Activated naive CD8-positive, alpha-beta T cell treated with anti-CD3 and anti-CD28 coated beads for 36 hours (primary cell): ENCODE measurements at regions not wholly inside any gene's neighbourhood (a gene's known extent, or its start where the extent isn't known, plus 50 kb on each side); places are given as distances from the start of the nearest gene placed in this dataset.

Experiments used
- DNase-seq: peaks from one replicate; pipeline ENCODE4 v3.0.0; 2021
- H3K27ac Mint-ChIP-seq: one replicate; pipeline ENCODE4 v1.8.0; 2022; ENCODE audit warnings: mild to moderate bottlenecking, moderate library complexity, mixed read lengths
- H3K27me3 Mint-ChIP-seq: one replicate; pipeline ENCODE4 v1.8.0; 2022; ENCODE audit warnings: mild to moderate bottlenecking, mixed read lengths
- H3K36me3 Mint-ChIP-seq: one replicate; pipeline ENCODE4 v1.8.0; 2021; ENCODE audit warnings: mild to moderate bottlenecking, mixed read lengths
- H3K4me1 Mint-ChIP-seq: one replicate; pipeline ENCODE4 v1.8.0; 2021; ENCODE audit warnings: mixed read lengths
- H3K4me3 Mint-ChIP-seq: one replicate; pipeline ENCODE4 v1.8.0; 2022; ENCODE audit warnings: mild to moderate bottlenecking, moderate library complexity, mixed read lengths
- H3K9me3 Mint-ChIP-seq: one replicate; pipeline ENCODE4 v1.8.0; 2022; ENCODE audit warnings: mixed read lengths

DNA sequence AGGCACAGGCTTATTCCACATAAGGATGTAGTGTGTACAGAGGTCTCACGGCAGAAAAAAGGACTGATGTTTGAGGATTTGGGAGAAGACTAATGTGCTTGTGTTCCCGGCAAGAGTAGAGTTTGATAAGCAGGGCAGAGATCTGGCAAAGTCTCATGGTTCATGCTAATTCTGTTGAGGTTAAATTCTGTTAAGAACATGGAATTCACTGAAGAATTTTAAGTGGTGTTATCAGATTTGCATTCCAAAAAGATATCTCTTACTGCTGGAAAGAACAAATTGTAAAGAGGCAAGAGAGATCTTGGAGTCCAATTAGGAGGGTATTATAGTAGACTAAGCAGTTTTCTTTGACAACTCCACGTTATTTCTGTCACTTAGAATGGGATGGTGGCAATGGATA lies 348.3 kb downstream of the TDRD3 start:
- H3K9me3 Mint-ChIP-seq = peaks cover 4% of the 10 kb centered on the region
- H3K27ac Mint-ChIP-seq = no peak overlapping the region
- H3K4me1 Mint-ChIP-seq = no peaks in the 10 kb centered on the region
- DNase-seq = no peak
- no peak overlapping the region for H3K4me3 Mint-ChIP-seq
- H3K27me3 Mint-ChIP-seq = no peaks in the 10 kb centered on the region
- no peaks in the 10 kb centered on the region for H3K36me3 Mint-ChIP-seq

DNA sequence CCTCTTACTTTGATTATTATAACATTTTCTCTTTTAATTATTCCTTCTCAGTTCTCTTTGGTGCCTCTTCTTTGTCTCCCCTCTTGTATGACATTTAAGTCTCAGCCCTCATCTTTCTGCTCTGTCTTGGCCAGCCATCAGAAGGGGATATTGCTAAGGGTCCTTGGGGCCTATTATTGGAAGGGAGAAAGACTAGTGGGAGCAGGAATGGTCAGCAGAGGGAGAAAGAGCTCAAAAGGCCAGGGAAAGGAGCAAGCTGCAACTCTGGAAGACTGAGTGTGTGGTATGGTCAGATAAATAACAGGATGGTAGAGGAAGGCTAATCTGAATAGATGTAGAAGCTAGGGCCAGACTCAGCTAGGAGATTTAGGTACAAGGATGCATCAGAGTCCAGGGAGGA lies 336.9 kb downstream of the TDRD3 start:
- Mint-ChIP-seq H3K27ac (no peak overlapping the region), H3K36me3 (no peaks in the 10 kb centered on the region), H3K27me3 (no peaks in the 10 kb centered on the region), H3K4me3 (no peak overlapping the region), H3K9me3 (no peaks in the 10 kb centered on the region), H3K4me1 (no peaks in the 10 kb centered on the region)
- no peak for DNase-seq

DNA sequence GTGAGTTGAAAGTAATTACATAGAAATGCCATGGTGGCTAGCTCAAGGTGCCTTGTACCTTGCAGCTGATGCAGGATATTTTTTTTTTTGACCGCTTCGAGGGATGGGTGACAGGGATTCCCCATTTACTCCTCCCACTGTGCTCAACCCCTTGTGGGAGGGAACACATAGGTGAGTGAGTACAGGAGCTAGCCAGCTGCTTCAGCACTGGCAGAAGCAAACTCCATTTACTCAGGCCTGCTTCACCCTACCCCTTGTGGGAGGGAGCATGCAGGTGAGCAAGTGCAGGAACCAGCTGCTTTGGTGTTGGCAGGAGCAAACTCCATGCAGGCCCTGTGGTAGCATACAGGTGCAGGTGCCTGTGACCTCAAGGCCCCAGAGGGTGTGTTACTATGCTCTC lies 330.1 kb downstream of the TDRD3 start:
- H3K27ac Mint-ChIP-seq = no peak overlapping the region
- H3K4me3 Mint-ChIP-seq = no peak overlapping the region
- H3K27me3 Mint-ChIP-seq = no peaks in the 10 kb centered on the region
- no peaks in the 10 kb centered on the region for H3K9me3 Mint-ChIP-seq
- no peaks in the 10 kb centered on the region for H3K4me1 Mint-ChIP-seq
- H3K36me3 Mint-ChIP-seq = no peaks in the 10 kb centered on the region
- DNase-seq = no peak

DNA sequence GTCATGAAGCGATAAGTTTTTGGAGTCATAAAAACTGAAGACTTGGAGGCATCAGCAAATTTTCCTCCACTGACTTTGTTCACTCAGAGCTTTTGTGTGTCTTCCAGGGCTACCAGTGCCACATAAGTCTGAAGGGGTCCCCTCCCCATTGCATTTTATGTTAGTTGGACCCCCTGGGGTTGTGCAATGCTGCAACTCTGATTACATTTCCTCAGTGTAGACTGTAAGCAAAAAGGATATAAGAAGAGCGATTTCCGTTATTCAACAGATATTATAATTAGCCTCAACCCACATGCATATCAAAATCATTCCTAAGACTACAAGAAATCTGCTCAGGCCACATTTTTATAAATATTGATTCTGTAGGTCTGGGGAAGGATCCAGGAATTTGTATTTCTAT lies 324.0 kb downstream of the TDRD3 start:
- Mint-ChIP-seq H3K4me1 (no peaks in the 10 kb centered on the region), H3K27me3 (no peaks in the 10 kb centered on the region), H3K4me3 (no peak overlapping the region), H3K9me3 (no peaks in the 10 kb centered on the region), H3K27ac (no peak overlapping the region), H3K36me3 (no peaks in the 10 kb centered on the region)
- DNase-seq = no peak

DNA sequence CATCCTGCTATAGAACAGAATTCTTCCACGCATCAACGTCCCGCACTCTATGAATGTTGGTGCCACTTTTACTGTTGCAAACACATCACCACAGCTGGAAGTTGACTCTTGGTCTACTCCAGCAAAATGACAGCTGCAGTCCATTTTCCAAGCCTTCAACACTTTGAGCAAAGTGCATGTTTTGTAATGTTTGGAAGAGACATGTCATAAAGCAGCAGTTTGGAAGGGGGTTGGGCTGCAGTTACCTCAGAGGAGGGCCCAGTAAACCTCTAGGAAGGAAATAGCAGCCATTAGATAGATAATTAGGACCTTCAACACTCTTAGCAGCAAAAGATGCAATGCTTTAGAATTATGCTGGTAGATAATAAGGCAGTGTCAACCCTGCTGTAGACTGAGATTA lies 323.6 kb downstream of the TDRD3 start:
- H3K27ac Mint-ChIP-seq = no peak overlapping the region
- no peaks in the 10 kb centered on the region for H3K4me1 Mint-ChIP-seq
- H3K36me3 Mint-ChIP-seq = no peaks in the 10 kb centered on the region
- DNase-seq = no peak
- no peaks in the 10 kb centered on the region for H3K9me3 Mint-ChIP-seq
- no peaks in the 10 kb centered on the region for H3K27me3 Mint-ChIP-seq
- no peak overlapping the region for H3K4me3 Mint-ChIP-seq

DNA sequence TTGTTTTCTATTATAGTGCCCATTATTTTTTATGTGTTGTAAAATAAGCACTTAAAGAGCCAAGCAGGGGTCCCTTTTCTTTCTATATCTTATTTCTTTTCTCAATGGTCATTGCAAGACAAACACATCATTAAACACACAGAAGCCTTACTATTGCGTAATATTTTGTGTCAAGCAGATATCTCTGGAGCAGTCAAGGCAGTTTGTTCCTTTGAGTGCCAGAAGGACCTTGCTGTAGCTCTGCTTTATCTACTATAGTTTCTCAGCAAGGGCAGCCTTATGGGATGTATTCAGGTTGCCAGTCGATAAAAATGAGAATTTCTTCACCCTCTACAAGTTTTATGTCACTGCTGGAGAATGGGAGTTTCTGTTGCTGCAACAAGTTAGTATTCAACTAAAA lies 319.3 kb downstream of the TDRD3 start:
- H3K4me3 Mint-ChIP-seq = no peak overlapping the region
- H3K4me1 Mint-ChIP-seq = no peaks in the 10 kb centered on the region
- no peaks in the 10 kb centered on the region for H3K9me3 Mint-ChIP-seq
- H3K27ac Mint-ChIP-seq = no peak overlapping the region
- H3K36me3 Mint-ChIP-seq = no peaks in the 10 kb centered on the region
- DNase-seq = no peak
- no peaks in the 10 kb centered on the region for H3K27me3 Mint-ChIP-seq

DNA sequence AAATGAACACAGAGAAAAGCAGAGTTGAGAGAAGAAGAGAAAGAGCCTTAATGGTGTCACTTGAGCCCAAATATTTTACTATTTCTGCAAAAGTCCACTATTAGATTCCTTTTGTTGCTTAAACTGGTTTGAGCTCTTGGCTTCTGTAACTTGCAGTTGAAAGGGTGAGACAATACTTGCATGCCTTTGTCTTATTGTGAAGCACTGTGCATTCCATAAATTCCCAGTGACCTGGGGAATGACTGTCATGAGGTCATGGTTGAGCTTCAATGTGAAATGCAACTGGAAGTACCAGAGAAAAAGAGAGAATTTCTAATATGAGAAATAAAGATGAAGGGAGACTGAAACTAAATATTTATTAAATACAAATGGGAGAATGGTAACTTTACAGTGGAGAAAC lies 310.9 kb downstream of the TDRD3 start:
- H3K27ac Mint-ChIP-seq = no peak overlapping the region
- no peak for DNase-seq
- H3K9me3 Mint-ChIP-seq = no peaks in the 10 kb centered on the region
- no peaks in the 10 kb centered on the region for H3K36me3 Mint-ChIP-seq
- no peak overlapping the region for H3K4me3 Mint-ChIP-seq
- no peaks in the 10 kb centered on the region for H3K4me1 Mint-ChIP-seq
- no peaks in the 10 kb centered on the region for H3K27me3 Mint-ChIP-seq

DNA sequence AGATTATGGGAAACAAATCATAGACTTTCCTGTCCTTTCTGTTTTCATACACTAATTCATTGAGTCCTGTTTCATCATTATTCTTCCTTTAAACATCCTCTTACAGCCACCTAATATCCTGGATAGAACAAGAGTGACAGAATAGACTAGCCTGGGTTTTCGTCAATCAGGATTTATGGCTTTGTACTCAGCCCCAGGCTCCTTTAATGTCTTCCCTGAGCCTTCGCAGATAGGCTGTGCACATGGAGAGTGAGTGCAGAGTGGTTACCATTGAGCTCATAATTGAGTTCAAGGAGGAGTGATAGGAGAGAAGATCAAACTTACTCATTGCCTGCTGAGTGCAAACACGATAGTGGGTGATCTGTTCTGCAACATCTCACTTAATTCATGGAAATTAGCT lies 304.9 kb downstream of the TDRD3 start:
- Mint-ChIP-seq H3K27me3 (no peaks in the 10 kb centered on the region), H3K4me1 (no peaks in the 10 kb centered on the region), H3K9me3 (no peaks in the 10 kb centered on the region), H3K4me3 (no peak overlapping the region), H3K36me3 (no peaks in the 10 kb centered on the region), H3K27ac (no peak overlapping the region)
- no peak for DNase-seq

DNA sequence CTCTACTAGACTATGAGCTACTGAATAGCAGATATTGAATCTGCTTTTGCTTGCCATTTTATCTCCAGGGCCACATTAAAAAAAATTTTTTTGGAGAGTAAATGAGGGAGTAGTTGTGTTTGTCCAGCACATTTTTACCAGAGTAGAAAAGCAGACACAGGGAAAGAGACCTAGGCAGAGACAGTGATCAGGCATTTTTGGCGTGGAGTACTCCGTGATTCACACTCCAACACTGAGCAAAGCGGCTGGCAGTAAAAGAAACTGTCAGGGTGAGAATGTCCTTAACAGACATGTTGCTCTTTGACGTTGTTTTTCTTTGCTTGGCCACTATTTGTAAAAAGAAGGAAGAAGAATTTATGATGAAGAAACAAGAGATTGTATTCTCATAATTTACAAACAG lies 304.0 kb downstream of the TDRD3 start:
- Mint-ChIP-seq H3K27me3 (no peaks in the 10 kb centered on the region), H3K36me3 (no peaks in the 10 kb centered on the region), H3K9me3 (no peaks in the 10 kb centered on the region), H3K27ac (no peak overlapping the region), H3K4me3 (no peak overlapping the region), H3K4me1 (no peaks in the 10 kb centered on the region)
- DNase-seq = no peak

DNA sequence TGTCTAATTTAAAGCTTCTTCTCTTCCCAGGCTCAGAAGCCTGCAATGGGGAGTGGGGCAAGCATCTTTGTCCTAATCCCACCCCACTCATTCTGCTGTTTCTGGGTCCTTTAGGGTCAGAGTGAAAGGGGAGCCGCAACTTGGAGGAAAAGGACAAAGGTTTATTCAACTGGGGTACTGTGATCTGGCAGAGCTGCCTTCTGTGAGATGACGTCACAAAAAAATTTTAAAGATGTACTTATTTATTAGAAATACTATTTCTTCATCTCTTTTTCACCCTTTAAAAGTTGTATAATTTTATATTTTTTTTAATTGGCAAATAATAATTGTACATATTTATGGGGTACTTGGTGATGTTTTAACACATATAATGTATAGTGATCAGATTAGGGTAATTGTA lies 302.6 kb downstream of the TDRD3 start:
- Mint-ChIP-seq H3K4me1 (no peaks in the 10 kb centered on the region), H3K27ac (no peak overlapping the region), H3K27me3 (no peaks in the 10 kb centered on the region), H3K4me3 (no peak overlapping the region), H3K36me3 (no peaks in the 10 kb centered on the region), H3K9me3 (no peaks in the 10 kb centered on the region)
- DNase-seq = no peak

DNA sequence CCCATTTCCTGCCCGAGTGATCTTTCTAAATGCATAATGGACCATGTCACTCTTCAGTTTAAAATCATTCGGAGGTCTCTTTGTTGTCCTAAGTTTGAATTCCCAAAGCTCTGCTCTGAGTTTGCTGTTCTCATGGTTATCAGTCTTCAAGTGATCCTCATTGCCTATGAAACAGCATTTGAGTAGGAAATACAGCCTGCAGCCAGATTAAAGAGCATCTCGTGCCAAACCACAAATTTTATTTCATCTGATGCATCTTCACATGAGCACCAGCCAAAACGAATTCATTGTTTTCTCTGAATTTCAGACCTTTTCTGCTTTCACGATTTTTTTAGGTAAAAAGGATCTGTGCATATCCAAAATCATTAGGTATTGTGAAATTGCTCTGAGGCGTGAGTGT lies 299.6 kb downstream of the TDRD3 start:
- no peak overlapping the region for H3K27ac Mint-ChIP-seq
- H3K9me3 Mint-ChIP-seq = no peaks in the 10 kb centered on the region
- DNase-seq = no peak
- no peak overlapping the region for H3K4me3 Mint-ChIP-seq
- no peaks in the 10 kb centered on the region for H3K27me3 Mint-ChIP-seq
- no peaks in the 10 kb centered on the region for H3K4me1 Mint-ChIP-seq
- H3K36me3 Mint-ChIP-seq = no peaks in the 10 kb centered on the region

DNA sequence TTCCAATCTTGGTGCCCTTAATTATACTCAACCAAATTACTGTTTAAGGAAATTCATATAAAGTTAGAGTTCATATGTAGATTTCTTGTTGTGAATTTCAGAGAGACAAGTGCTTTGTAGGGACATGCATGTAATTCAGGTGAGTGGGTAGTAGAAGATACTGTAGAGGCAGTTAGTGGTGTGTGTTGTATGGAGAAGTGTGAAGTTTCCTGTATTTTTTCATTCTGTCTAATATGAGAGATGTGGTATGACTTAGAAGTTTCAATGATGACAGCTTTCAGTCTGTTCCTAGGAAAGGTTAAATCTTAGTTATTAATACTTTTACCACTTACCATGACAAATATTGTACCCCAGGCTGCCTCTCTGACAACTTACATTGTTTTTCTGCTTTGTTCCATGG lies 294.2 kb downstream of the TDRD3 start:
- Mint-ChIP-seq H3K36me3 (no peaks in the 10 kb centered on the region), H3K27me3 (no peaks in the 10 kb centered on the region), H3K27ac (no peak overlapping the region), H3K4me3 (no peak overlapping the region), H3K4me1 (no peaks in the 10 kb centered on the region), H3K9me3 (peaks cover 6% of the 10 kb centered on the region)
- no peak for DNase-seq

DNA sequence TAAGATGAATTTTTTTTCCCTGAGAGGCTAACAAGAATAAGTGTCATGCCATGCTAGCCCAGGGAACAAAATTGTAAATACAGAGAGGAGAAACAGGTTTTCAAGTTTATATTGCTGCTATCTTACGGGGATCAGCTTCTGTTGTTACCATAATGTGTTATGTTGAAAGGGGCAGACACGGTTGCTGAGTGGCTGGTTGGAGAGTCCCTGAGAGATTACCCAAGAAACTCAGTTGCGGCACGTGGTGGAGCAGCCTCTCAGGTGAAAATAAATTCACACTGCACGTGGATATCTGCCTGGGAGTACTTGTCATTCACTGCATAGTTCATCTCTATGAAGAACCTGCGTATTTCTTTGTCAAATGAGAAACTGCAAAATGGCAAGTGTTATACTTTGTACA lies 293.6 kb downstream of the TDRD3 start:
- no peak overlapping the region for H3K27ac Mint-ChIP-seq
- no peak for DNase-seq
- no peaks in the 10 kb centered on the region for H3K36me3 Mint-ChIP-seq
- H3K9me3 Mint-ChIP-seq = peaks cover 6% of the 10 kb centered on the region
- H3K4me3 Mint-ChIP-seq = no peak overlapping the region
- no peaks in the 10 kb centered on the region for H3K4me1 Mint-ChIP-seq
- H3K27me3 Mint-ChIP-seq = no peaks in the 10 kb centered on the region

DNA sequence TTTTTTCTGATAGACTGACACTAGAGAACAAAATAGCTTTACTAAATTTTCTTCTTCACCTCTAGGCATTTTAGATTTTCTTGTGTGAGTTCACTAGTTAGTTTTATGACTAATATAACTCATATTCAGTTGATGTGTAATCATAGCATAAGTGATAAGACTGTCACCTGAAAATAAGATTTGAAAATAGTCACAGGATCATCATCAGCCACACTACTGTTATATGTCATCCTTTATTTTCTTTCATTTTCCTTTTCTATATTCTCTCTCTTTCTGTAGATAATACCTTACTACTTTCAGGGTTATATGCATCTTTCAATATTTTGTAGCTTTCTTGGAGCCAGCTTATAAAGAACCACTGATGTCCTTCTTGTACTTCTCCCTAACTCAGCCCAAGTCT lies 292.6 kb downstream of the TDRD3 start:
- no peaks in the 10 kb centered on the region for H3K36me3 Mint-ChIP-seq
- H3K27me3 Mint-ChIP-seq = no peaks in the 10 kb centered on the region
- no peak overlapping the region for H3K27ac Mint-ChIP-seq
- H3K4me1 Mint-ChIP-seq = no peaks in the 10 kb centered on the region
- DNase-seq = no peak
- H3K4me3 Mint-ChIP-seq = no peak overlapping the region
- peaks cover 6% of the 10 kb centered on the region for H3K9me3 Mint-ChIP-seq

DNA sequence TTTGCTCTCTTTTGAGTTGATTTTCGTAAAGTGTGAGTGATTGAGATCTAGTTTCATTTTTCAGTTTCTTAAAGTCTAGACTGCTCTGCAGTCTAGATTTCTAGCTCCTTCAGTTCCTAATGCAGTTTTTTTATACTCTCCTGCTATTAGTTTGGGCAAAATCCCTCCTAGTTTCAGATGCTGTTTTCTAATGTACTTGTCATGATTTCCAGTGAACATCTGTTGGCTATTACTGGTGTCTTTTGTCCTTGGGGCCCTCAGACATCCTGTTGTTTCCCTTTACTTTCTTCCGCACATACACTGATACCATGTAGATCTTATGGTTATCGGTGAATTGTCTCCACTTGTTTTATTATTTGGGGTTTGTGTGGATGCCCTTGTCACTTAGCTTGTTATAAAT lies 292.1 kb downstream of the TDRD3 start:
- Mint-ChIP-seq H3K27me3 (no peaks in the 10 kb centered on the region), H3K27ac (no peak overlapping the region), H3K4me3 (no peak overlapping the region), H3K4me1 (no peaks in the 10 kb centered on the region), H3K36me3 (no peaks in the 10 kb centered on the region), H3K9me3 (peaks cover 6% of the 10 kb centered on the region)
- no peak for DNase-seq

DNA sequence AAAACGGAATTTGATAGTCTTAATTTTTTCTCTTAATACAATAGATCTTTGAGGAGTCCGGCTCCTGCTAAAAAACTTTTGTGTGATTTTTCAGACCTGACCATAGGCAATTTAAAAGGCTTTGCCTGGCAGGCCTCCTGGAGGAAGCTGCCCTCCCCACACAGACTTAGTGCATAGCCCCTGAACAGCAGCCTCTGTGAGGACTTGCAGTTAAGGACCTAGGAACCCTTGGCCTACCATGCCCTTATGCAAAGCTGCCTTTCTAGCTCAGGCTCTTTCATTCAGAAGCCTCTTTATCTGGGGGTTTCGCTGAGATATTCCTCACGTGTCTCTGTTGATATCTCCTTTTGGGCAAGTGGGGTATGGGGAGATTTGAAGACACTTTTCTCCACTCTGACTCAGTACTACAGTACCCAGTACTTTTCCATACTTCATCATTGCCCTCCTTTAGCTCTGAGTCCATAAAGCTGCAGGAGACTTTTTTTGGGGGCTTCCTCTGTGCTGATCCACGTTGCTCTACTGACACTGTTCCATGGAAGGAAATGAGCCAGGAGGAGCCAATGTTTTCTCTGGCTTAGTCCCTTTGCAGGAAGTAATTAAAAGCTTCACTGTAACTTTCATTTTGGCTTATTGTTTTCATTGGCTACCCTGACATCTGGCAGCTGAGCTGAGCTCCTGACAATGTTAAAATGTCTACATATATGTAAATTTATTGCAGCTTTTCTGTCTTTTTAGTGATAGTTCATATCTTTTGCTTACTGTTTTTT lies 283.1 kb downstream of the TDRD3 start:
- no peak overlapping the region for H3K4me3 Mint-ChIP-seq
- DNase-seq = no peak
- H3K36me3 Mint-ChIP-seq = no peaks in the 10 kb centered on the region
- no peaks in the 10 kb centered on the region for H3K4me1 Mint-ChIP-seq
- H3K9me3 Mint-ChIP-seq = no peaks in the 10 kb centered on the region
- H3K27me3 Mint-ChIP-seq = no peaks in the 10 kb centered on the region
- H3K27ac Mint-ChIP-seq = no peak overlapping the region

DNA sequence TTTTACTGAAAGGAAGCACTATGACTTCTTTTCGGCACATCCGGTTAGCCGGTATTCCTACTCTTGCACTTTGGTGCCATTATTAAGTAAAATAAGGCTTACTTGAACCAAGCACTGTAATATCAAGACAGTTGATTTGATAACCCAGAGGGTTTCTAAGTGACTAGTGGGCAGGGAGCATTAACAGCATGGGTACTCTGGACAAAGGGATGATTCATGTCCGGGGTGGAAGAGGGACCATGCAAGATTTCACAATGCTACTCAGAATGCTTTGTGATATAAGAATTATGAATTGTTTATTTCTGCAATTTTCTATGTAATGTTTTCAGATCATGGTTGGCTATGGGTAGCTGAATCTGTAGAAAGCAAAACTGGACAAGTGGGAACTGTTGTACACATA lies 282.1 kb downstream of the TDRD3 start:
- Mint-ChIP-seq H3K4me3 (no peak overlapping the region), H3K4me1 (no peaks in the 10 kb centered on the region), H3K9me3 (no peaks in the 10 kb centered on the region), H3K36me3 (no peaks in the 10 kb centered on the region), H3K27me3 (no peaks in the 10 kb centered on the region), H3K27ac (no peak overlapping the region)
- DNase-seq = no peak
